Fibroblast of lung (primary cell): ENCODE measurements at regions not wholly inside any gene's neighbourhood (a gene's known extent, or its start where the extent isn't known, plus 50 kb on each side); places are given as distances from the start of the nearest gene placed in this dataset.

Source experiments
- DNase-seq, 2 donors: peaks; one replicate each; pipeline versions ENCODE4 v3.0.0 to v3.0.0-alpha.2; 2010; ENCODE audit warnings: low read depth in 2 of 2
- H2AFZ ChIP-seq: 2 replicates; pipeline ENCODE4 v1.5.1; 2012; ENCODE audit warnings: low read length, control low read depth, inconsistent platforms
- H3K27ac ChIP-seq: 2 replicates; pipeline ENCODE4 v1.5.1; 2011; ENCODE audit warnings: low read length, control low read depth; ENCODE audit not compliant: insufficient read depth
- H3K27me3 ChIP-seq: 2 replicates; pipeline ENCODE4 v1.5.1; 2011; ENCODE audit warnings: mild to moderate bottlenecking, low read length; ENCODE audit not compliant: control insufficient read depth, insufficient read depth
- H3K36me3 ChIP-seq: 2 replicates; pipeline ENCODE4 v1.5.1; 2011; ENCODE audit warnings: low read length; ENCODE audit not compliant: control insufficient read depth, insufficient read depth
- H3K4me1 ChIP-seq: 2 replicates; pipeline ENCODE4 v1.5.1; 2011; ENCODE audit warnings: low read length; ENCODE audit not compliant: control insufficient read depth, insufficient read depth; ENCODE audit errors: extremely low read depth
- H3K4me2 ChIP-seq: 2 replicates; pipeline ENCODE4 v1.5.1; 2011; ENCODE audit warnings: low read length, control low read depth; ENCODE audit not compliant: insufficient read depth; ENCODE audit errors: extremely low read depth
- H3K4me3 ChIP-seq, 4 experiments: fragments of 200-600 bp in 1 of 4; sonication (generic) in 1 of 4; replicated peaks in 1 of 4; 2 replicates each; pipeline ENCODE4 v1.5.1; 2011 to 2016; ENCODE audit warnings: low read length in 4 of 4, low read depth in 3 of 4, mild to moderate bottlenecking in 3 of 4, control low read depth in 2 of 4, inconsistent platforms in 1 of 4, mixed read lengths in 1 of 4; ENCODE audit not compliant: insufficient read depth in 1 of 4; ENCODE audit errors: control extremely low read depth in 1 of 4
- H3K79me2 ChIP-seq: 2 replicates; pipeline ENCODE4 v1.5.1; 2012; ENCODE audit warnings: mild to moderate bottlenecking, low read length, inconsistent platforms; ENCODE audit not compliant: control insufficient read depth, insufficient read depth
- H3K9ac ChIP-seq: 2 replicates; pipeline ENCODE4 v1.5.1; 2011; ENCODE audit warnings: mild to moderate bottlenecking, low read length, control low read depth; ENCODE audit not compliant: insufficient read depth
- H3K9me3 ChIP-seq: 2 replicates; pipeline ENCODE4 v1.5.1; 2012; ENCODE audit warnings: low read depth, low read length; ENCODE audit not compliant: control insufficient read depth, insufficient read depth
- H4K20me1 ChIP-seq: 2 replicates; pipeline ENCODE4 v1.5.1; 2011; ENCODE audit warnings: low read length; ENCODE audit not compliant: control insufficient read depth, insufficient read depth; ENCODE audit errors: extremely low read depth
- EZH2 ChIP-seq: IDR thresholded peaks from 2 replicates; pipeline ENCODE4 v1.5.1; 2012; ENCODE audit warnings: low read length, control low read depth, mild to moderate bottlenecking; ENCODE audit errors: missing control alignments
- TF ChIP-seq, protein P1 (sequence below), 2 donors: IDR thresholded peaks in 1 of 2; conservative IDR thresholded peaks in 1 of 2; 1 replicate in 1 of 2; 2 replicates in 1 of 2; pipeline ENCODE4 v1.5.1; 2011 to 2012; ENCODE audit warnings: low read length in 2 of 2, control low read depth in 1 of 2, inconsistent platforms in 1 of 2, low read depth in 1 of 2, mild to moderate bottlenecking in 1 of 2

- Histone ChIP-seq H2AFZ (no peak overlapping the region), H3K9ac (no peak overlapping the region), H3K27ac (no peak overlapping the region), H3K27me3 (no peaks in the 10 kb centered on the region), H3K4me3 (no peak overlapping the region), H3K4me1 (no peaks in the 10 kb centered on the region), H3K36me3 (no peaks in the 10 kb centered on the region), H4K20me1 (no peaks in the 10 kb centered on the region), H3K9me3 (no peaks in the 10 kb centered on the region), H3K4me2 (no peak overlapping the region), H3K79me2 (no peaks in the 10 kb centered on the region)
- TF ChIP-seq, protein P1, sequence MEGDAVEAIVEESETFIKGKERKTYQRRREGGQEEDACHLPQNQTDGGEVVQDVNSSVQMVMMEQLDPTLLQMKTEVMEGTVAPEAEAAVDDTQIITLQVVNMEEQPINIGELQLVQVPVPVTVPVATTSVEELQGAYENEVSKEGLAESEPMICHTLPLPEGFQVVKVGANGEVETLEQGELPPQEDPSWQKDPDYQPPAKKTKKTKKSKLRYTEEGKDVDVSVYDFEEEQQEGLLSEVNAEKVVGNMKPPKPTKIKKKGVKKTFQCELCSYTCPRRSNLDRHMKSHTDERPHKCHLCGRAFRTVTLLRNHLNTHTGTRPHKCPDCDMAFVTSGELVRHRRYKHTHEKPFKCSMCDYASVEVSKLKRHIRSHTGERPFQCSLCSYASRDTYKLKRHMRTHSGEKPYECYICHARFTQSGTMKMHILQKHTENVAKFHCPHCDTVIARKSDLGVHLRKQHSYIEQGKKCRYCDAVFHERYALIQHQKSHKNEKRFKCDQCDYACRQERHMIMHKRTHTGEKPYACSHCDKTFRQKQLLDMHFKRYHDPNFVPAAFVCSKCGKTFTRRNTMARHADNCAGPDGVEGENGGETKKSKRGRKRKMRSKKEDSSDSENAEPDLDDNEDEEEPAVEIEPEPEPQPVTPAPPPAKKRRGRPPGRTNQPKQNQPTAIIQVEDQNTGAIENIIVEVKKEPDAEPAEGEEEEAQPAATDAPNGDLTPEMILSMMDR (conservative IDR thresholded peaks at IDR 0.05 in 1 of 2, IDR thresholded peaks at IDR 0.05 in 1 of 2; ENCODE audit: low read depth in 1 of 2, low read length in 2 of 2), result no peak
- no peak for TF ChIP-seq EZH2
- DNase-seq, result no peak
These were observed 165.8 kb upstream of the RAB4A start for GRCh38 chr1:229105109-229105508.

DNA sequence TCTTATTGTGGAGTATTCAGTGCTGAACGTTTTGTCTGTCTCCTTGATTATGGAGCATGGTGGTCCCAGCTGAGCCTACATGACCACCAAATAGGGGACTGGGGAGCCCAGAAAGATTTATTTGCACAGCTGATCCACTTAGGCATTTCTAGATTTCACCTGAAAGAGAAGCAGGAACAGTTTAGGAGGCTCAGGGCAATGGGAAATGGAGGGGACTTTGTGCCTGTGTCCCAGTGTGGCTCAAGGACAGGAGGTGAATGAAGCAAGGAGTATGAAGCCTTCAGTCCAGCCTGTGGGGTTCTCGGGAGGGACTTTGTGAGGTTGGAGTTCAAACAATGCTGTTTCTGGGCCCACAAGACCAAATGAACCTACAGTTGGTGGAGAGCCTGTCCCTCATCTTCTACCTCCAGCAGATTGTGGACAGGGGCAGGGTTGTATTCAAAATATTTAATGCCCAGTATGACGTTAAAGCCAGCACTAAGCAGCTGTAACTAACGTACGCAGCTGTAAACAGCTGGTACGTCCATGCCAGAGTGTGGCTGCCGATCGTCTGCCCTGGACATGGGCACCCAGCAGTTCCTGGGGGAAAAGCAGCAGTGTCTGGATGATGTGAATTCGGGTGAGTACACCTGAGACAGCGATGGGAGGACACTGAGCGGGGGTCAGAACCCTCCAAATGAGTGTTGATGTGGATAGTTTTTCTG is 164.9 kb upstream of the RAB4A start:
- H3K36me3 ChIP-seq, result no peaks in the 10 kb centered on the region
- H4K20me1 ChIP-seq, result no peaks in the 10 kb centered on the region

GRCh38 chr1:229106526-229107125 is 164.3 kb upstream of the RAB4A start:
- H3K27me3 ChIP-seq, result no peaks in the 10 kb centered on the region
- no peak for DNase-seq
- no peak overlapping the region for H2AFZ ChIP-seq
- no peaks in the 10 kb centered on the region for H3K79me2 ChIP-seq
- no peaks in the 10 kb centered on the region for H3K36me3 ChIP-seq
- H3K4me3 ChIP-seq, result no peak overlapping the region
- H3K4me1 ChIP-seq, result no peaks in the 10 kb centered on the region
- H3K9me3 ChIP-seq, result no peaks in the 10 kb centered on the region
- no peak overlapping the region for H3K4me2 ChIP-seq
- H4K20me1 ChIP-seq, result no peaks in the 10 kb centered on the region
- no peak overlapping the region for H3K9ac ChIP-seq
- TF ChIP-seq, protein P1 (conservative IDR thresholded peaks at IDR 0.05 in 1 of 2, IDR thresholded peaks at IDR 0.05 in 1 of 2; ENCODE audit: low read depth in 1 of 2, low read length in 2 of 2), result no peak
- TF ChIP-seq EZH2, result no peak
- no peak overlapping the region for H3K27ac ChIP-seq

More for the DNA sequence above, 164.9 kb upstream of the RAB4A start:
- Histone ChIP-seq H3K79me2 (no peaks in the 10 kb centered on the region), H3K4me1 (no peaks in the 10 kb centered on the region), H3K4me3 (no peak overlapping the region), H3K4me2 (no peak overlapping the region), H3K9me3 (no peaks in the 10 kb centered on the region), H3K27me3 (no peaks in the 10 kb centered on the region), H3K9ac (no peak overlapping the region), H2AFZ (no peak overlapping the region), H3K27ac (no peak overlapping the region)
- no peak for DNase-seq
- no peak for TF ChIP-seq EZH2
- TF ChIP-seq, protein P1 (conservative IDR thresholded peaks at IDR 0.05 in 1 of 2, IDR thresholded peaks at IDR 0.05 in 1 of 2; ENCODE audit: low read depth in 1 of 2, low read length in 2 of 2), result no peak
